ENCODE measurements at regions not wholly inside any gene's neighbourhood (a gene's known extent, or its start where the extent isn't known, plus 50 kb on each side); places are given as distances from the start of the nearest gene placed in this dataset.
"Not testable (repeated sequence)": the region's sequence is repeated elsewhere in the genome, so short reads cannot be mapped to it uniquely, and the experiment has no call there.

DNA sequence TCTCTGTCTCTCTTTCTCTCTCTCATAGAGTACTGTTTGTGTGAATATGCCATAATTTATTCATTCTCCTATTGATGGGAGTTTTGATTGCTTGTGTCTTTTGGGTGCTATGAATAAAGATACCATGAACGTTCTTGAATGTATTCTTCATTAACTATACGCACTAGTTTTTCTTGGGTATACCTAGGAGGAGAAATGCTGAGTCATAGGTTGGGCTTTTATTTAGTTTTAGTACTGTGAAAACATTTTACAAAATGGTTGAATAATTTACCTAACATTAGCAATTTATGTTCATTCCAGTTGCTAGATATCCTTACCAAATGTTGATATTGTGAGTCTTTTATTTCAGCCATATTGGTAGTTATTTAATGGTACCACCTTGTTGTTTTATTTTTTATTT is 192.5 kb downstream of the NPR3 start:
- TF ChIP-seq, protein P1, sequence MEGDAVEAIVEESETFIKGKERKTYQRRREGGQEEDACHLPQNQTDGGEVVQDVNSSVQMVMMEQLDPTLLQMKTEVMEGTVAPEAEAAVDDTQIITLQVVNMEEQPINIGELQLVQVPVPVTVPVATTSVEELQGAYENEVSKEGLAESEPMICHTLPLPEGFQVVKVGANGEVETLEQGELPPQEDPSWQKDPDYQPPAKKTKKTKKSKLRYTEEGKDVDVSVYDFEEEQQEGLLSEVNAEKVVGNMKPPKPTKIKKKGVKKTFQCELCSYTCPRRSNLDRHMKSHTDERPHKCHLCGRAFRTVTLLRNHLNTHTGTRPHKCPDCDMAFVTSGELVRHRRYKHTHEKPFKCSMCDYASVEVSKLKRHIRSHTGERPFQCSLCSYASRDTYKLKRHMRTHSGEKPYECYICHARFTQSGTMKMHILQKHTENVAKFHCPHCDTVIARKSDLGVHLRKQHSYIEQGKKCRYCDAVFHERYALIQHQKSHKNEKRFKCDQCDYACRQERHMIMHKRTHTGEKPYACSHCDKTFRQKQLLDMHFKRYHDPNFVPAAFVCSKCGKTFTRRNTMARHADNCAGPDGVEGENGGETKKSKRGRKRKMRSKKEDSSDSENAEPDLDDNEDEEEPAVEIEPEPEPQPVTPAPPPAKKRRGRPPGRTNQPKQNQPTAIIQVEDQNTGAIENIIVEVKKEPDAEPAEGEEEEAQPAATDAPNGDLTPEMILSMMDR (IDR thresholded peaks at IDR 0.05; ENCODE audit: control insufficient read depth, insufficient read depth, low read depth, low read length, missing control alignments), result no peak
- DNase-seq (ENCODE audit: low read depth), result no peak
- no peak overlapping the region for H3K4me3 ChIP-seq (ENCODE audit: control insufficient read depth, low read depth, low read length)

DNA sequence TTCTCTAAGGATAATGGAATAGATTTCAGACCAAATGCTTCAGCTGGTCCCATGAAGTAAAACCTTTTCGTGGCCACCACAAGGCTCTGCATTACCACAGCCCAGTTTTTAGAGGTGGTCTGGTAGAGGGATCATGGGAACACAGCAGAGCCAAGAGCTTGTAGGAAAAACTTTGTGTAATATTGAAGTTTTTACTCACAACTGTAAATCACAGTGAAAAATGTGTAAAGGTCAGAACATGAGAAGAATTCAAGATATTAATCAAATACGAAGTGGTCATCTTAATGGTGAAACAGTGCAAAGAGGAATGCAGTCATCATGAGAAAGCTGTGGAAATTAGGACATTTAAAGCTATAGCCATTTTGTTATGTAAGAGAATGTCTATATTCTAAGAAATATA is 197.5 kb downstream of the NPR3 start:
- TF ChIP-seq, protein P1 (IDR thresholded peaks at IDR 0.05; ENCODE audit: control insufficient read depth, insufficient read depth, low read depth, low read length, missing control alignments), result no peak
- H3K4me3 ChIP-seq (ENCODE audit: control insufficient read depth, low read depth, low read length), result no peak overlapping the region
- DNase-seq (ENCODE audit: low read depth), result no peak

DNA sequence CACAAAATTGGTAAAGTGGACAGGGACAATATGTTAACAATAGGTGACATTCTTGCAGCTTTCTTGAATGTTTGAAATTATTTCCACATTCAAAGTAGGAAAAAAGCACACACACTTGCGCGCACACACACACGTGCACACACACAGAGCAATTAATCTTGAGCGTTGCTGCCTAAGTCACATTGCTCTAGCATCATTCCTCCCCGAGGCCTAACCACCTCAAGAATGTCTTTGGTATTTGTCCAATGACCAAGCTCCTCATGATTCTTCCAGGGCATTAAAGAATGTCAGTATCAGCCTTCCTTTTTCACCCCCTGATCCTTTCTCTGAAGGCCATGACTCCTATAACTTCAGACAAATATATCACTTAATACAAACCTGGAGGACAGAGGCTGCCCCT is 198.1 kb downstream of the NPR3 start:
- peak; percentile 52 for DNase-seq (ENCODE audit: low read depth)
- TF ChIP-seq, protein P1 (IDR thresholded peaks at IDR 0.05; ENCODE audit: control insufficient read depth, insufficient read depth, low read depth, low read length, missing control alignments), result no peak
- H3K4me3 ChIP-seq (ENCODE audit: control insufficient read depth, low read depth, low read length), result no peak overlapping the region

DNA sequence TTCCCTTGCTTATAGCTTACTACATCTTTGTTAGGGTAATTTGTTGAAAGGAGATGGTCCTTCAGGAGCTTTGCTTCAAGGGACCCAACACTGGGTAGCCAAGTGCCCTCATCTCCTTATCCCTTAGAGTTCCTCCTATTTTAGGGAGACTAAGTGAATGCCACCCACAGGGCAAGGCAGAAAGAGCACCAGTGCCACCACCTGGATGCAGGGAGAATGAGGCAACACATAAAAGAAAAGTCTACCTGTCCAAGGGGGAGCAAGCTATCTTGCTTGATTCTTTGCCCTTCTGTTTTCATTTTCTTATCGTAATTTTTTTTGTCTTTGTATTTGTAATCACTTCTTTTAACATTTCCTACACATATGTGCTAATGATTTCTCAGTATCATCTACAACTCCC is 205.5 kb downstream of the NPR3 start:
- TF ChIP-seq, protein P1 (IDR thresholded peaks at IDR 0.05; ENCODE audit: control insufficient read depth, insufficient read depth, low read depth, low read length, missing control alignments), result peak; percentile 86
- DNase-seq (ENCODE audit: low read depth), result peak; percentile 16

DNA sequence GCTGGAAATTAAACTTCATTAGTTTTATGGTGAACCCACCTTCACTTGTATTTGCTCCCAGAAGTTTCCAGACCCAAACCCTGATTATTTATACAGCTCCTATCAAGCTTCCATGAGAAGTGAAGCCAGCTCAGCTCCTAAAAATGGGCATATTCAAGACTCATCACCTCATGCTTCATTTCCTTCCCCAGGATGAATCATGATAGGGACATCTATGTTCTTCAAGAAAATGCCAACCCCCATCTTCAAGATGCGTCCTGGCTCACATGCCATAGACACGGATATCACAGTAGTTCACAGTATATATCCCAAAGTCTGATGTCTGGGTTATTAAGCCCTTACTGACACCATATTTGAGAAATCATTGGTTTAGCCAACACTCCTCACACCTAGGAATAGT is 217.6 kb downstream of the NPR3 start:
- no peak overlapping the region for H3K4me3 ChIP-seq (ENCODE audit: control insufficient read depth, low read depth, low read length)
- no peak for DNase-seq (ENCODE audit: low read depth)
- TF ChIP-seq, protein P1 (IDR thresholded peaks at IDR 0.05; ENCODE audit: control insufficient read depth, insufficient read depth, low read depth, low read length, missing control alignments), result no peak

More for the DNA sequence above, 205.5 kb downstream of the NPR3 start:
- H3K4me3 ChIP-seq (ENCODE audit: control insufficient read depth, low read depth, low read length), result no peak overlapping the region

DNA sequence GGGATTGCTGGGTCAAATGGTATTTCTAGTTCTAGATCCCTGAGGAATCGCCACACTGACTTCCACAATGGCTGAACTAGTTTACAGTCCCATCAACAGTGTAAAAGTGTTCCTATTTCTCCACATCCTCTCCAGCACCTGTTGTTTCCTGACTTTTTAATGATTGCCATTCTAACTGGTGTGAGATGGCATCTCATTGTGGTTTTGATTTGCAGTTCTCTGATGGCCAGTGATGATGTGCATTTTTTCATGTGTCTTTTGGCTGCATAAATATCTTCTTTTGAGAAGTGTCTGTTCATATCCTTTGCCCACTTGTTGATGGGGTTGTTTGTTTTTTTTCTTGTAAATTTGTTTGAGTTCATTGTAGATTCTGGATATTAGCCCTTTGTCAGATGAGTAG is 220.3 kb downstream of the NPR3 start:
- not testable (repeated sequence) for DNase-seq (ENCODE audit: low read depth)

DNA sequence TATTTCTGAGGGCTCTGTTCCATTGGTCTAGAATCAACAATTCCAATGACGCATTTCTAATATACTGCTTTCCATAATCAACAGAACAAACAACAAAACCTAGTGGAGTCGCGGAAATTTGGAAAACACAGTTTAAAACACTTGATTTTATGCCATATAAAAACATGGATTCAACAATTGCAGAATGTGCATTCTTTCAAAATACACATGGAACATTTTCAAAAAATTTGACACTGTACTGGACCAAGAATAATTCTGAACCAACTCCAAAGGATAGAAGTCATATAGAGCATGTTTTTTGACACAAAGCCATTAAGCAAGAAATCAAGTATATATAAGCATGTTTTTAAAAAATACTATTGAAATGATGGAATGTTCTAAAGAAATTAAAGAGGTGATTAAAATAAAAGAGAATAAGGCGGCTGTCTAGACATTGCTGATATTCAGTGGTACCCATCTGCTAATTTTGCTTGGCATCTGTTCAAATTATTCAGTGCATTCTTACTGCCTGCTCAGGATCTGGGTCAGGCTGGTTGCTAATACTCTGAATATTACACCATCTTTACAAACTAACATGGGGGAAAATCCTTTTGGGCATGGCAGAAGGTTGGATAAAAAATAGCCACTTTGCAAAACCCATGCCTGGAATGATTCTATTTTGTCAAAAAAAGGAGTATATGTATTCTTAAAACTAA is 221.3 kb downstream of the NPR3 start:
- no peak for DNase-seq (ENCODE audit: low read depth)
- TF ChIP-seq, protein P1 (IDR thresholded peaks at IDR 0.05; ENCODE audit: control insufficient read depth, insufficient read depth, low read depth, low read length, missing control alignments), result no peak
- no peak overlapping the region for H3K4me3 ChIP-seq (ENCODE audit: control insufficient read depth, low read depth, low read length)

More for the DNA sequence above, 220.3 kb downstream of the NPR3 start:
- H3K4me3 ChIP-seq (ENCODE audit: control insufficient read depth, low read depth, low read length), result not testable (repeated sequence)
